IMR-90 (cell line): ENCODE measurements at regions not wholly inside any gene's neighbourhood (a gene's known extent, or its start where the extent isn't known, plus 50 kb on each side); places are given as distances from the start of the nearest gene placed in this dataset.

ENCODE experiments used
- ATAC-seq: fragments of 200-7000 bp; cut with Tn5 transposase; 2 replicates; pipeline ENCODE4 v1.9.1; 2020; ENCODE audit warnings: low read depth, mild to moderate bottlenecking, moderate library complexity
- BruUV-seq: library from RNA; stranded (reverse); fragments of 400-500 nt; replicated peaks from 2 replicates; lab custom pipeline; 2021; lab: Mats Ljungman, UMichigan
- CTCF ChIA-PET: fragments of 300-600 bp; formaldehyde crosslinking; extraction: SDS; loops from one replicate; lab custom pipeline; 2021; ENCODE audit warnings: antibody characterized with exemption; lab: Yijun Ruan, JAX
- POLR2A ChIA-PET: fragments of 300-600 bp; sonication (Branson Sonifier 250); formaldehyde crosslinking; loops from one replicate; lab custom pipeline; 2022; ENCODE audit warnings: antibody characterized with exemption; ENCODE audit not compliant: unreplicated experiment; lab: Charles Lee
- DNase-seq: peaks from one replicate; pipeline ENCODE4 v3.0.0; 2013
- H2AFZ ChIP-seq: replicated peaks from 2 replicates; pipeline ENCODE3; 2013; ENCODE audit warnings: low read length, mild to moderate bottlenecking; ENCODE audit not compliant: poor library complexity
- H2AK5ac ChIP-seq: 2 replicates; pipeline ENCODE4 v1.6.1; 2013; ENCODE audit warnings: low read depth, low read length, inconsistent platforms
- H2AK9ac ChIP-seq: replicated peaks from 2 replicates; pipeline ENCODE3; 2013; ENCODE audit warnings: mild to moderate bottlenecking, low read depth, low read length, moderate library complexity; ENCODE audit not compliant: poor library complexity
- H2BK120ac ChIP-seq: 2 replicates; pipeline ENCODE4 v1.6.1; 2013; ENCODE audit warnings: low read depth, low read length, inconsistent platforms
- H2BK15ac ChIP-seq: 3 replicates; pipeline ENCODE4 v1.6.1; 2013; ENCODE audit warnings: low read depth, low read length, inconsistent platforms
- H2BK20ac ChIP-seq: 2 replicates; pipeline ENCODE4 v1.6.1; 2013; ENCODE audit warnings: low read depth, mild to moderate bottlenecking, inconsistent platforms, low read length, moderate library complexity
- H2BK5ac ChIP-seq: 2 replicates; pipeline ENCODE4 v1.6.1; 2013; ENCODE audit warnings: mild to moderate bottlenecking, low read depth, low read length, inconsistent platforms; ENCODE audit not compliant: poor library complexity, severe bottlenecking
- H3K14ac ChIP-seq: replicated peaks from 2 replicates; pipeline ENCODE4 v1.6.1; 2013; ENCODE audit warnings: low read depth, low read length, inconsistent platforms
- H3K18ac ChIP-seq: 2 replicates; pipeline ENCODE4 v1.6.1; 2013; ENCODE audit warnings: low read depth, low read length, control low read depth
- H3K23ac ChIP-seq: 2 replicates; pipeline ENCODE4 v1.6.1; 2013; ENCODE audit warnings: low read depth, low read length, inconsistent platforms
- H3K27ac ChIP-seq: 2 replicates; pipeline ENCODE4 v1.5.1; 2013; ENCODE audit warnings: mild to moderate bottlenecking, control low read depth, low read length; ENCODE audit not compliant: insufficient read depth
- H3K27me3 ChIP-seq: 2 replicates; pipeline ENCODE4 v1.6.1; 2013; ENCODE audit warnings: low read length; ENCODE audit not compliant: control insufficient read depth, insufficient read depth
- H3K36me3 ChIP-seq: 2 replicates; pipeline ENCODE4 v1.6.1; 2013; ENCODE audit warnings: low read length, mixed read lengths; ENCODE audit not compliant: control insufficient read depth, insufficient read depth
- H3K4ac ChIP-seq: 2 replicates; pipeline ENCODE4 v1.6.1; 2013; ENCODE audit warnings: low read depth, low read length, inconsistent platforms
- H3K4me1 ChIP-seq: 2 replicates; pipeline ENCODE4 v1.6.1; 2013; ENCODE audit warnings: low read length, mixed read lengths; ENCODE audit not compliant: control insufficient read depth, insufficient read depth
- H3K4me2 ChIP-seq: 2 replicates; pipeline ENCODE4 v1.6.1; 2013; ENCODE audit warnings: low read depth, mild to moderate bottlenecking, control low read depth, low read length, moderate library complexity
- H3K4me3 ChIP-seq: 2 replicates; pipeline ENCODE4 v1.5.1; 2013; ENCODE audit warnings: low read depth, mild to moderate bottlenecking, control low read depth, low read length, moderate library complexity; ENCODE audit not compliant: insufficient read depth
- H3K56ac ChIP-seq: 2 replicates; pipeline ENCODE4 v1.6.1; 2013; ENCODE audit warnings: low read length, inconsistent platforms; ENCODE audit not compliant: insufficient read depth; ENCODE audit errors: extremely low read depth
- H3K79me1 ChIP-seq, 2 experiments: 2 replicates each; pipeline ENCODE4 v1.6.1; 2013; ENCODE audit warnings: low read length in 2 of 2, inconsistent platforms in 1 of 2, low read depth in 1 of 2
- H3K9ac ChIP-seq: 2 replicates; pipeline ENCODE4 v1.6.1; 2013; ENCODE audit warnings: low read depth, low read length, control low read depth
- H3K9me1 ChIP-seq: 2 replicates; pipeline ENCODE4 v1.6.1; 2013; ENCODE audit warnings: low read length, inconsistent platforms; ENCODE audit not compliant: insufficient read depth
- H3K9me3 ChIP-seq: 2 replicates; pipeline ENCODE4 v1.6.1; 2013; ENCODE audit warnings: low read length; ENCODE audit not compliant: control insufficient read depth, insufficient read depth
- H4K20me1 ChIP-seq: 2 replicates; pipeline ENCODE4 v1.6.1; 2013; ENCODE audit warnings: low read length, inconsistent platforms; ENCODE audit not compliant: insufficient read depth
- H4K5ac ChIP-seq: 2 replicates; pipeline ENCODE4 v1.6.1; 2013; ENCODE audit warnings: mild to moderate bottlenecking, low read depth, low read length, control low read depth
- H4K8ac ChIP-seq, 2 experiments: 2 replicates each; pipeline ENCODE4 v1.6.1; 2013; ENCODE audit warnings: low read depth in 2 of 2, low read length in 2 of 2, control low read depth in 1 of 2, inconsistent platforms in 1 of 2
- H4K91ac ChIP-seq: 2 replicates; pipeline ENCODE4 v1.6.1; 2013; ENCODE audit warnings: low read depth, low read length, inconsistent platforms; ENCODE audit not compliant: insufficient read depth
- BHLHE40 ChIP-seq: fragments of 150-350 bp; IDR thresholded peaks from 2 replicates; pipeline ENCODE4 v1.6.1; 2016; ENCODE audit warnings: mild to moderate bottlenecking, low read depth, low read length
- POLR2A ChIP-seq: IDR thresholded peaks from 2 replicates; pipeline ENCODE4 v1.6.1; 2012; ENCODE audit warnings: mild to moderate bottlenecking, low read depth, low read length
- SMC3 ChIP-seq: fragments of 150-350 bp; IDR thresholded peaks from 2 replicates; pipeline ENCODE4 v1.6.1; 2016; ENCODE audit warnings: low read depth, mild to moderate bottlenecking, antibody characterized with exemption, low read length, moderate library complexity
- WGBS, 2 experiments: methylation state at CpG; one replicate each; pipeline versions ENCODE4 v1.1.5 to v1.1.7; 2013; ENCODE audit warnings: missing lambda C conversion rate in 2 of 2; ENCODE audit not compliant: insufficient read length in 1 of 2; ENCODE audit errors: extremely low coverage in 2 of 2; 5-methylcytosine and 5-hydroxymethylcytosine counted together
- dilution Hi-C: fragments of 300-500 bp; cut with HindIII; formaldehyde crosslinking; loops from one replicate; pipeline ENCODE4 v1.14.3; 2018; ENCODE audit warnings: low sequenced_read_pairs; ENCODE audit not compliant: unreplicated experiment
- in situ Hi-C: fragments of 300-500 bp; cut with MboI; formaldehyde crosslinking; loops from 3 replicates; pipeline ENCODE4 v1.14.3; 2019; ENCODE audit warnings: low sequenced_read_pairs, inconsistent platforms, mixed read lengths
- intact Hi-C: fragments of 100-400 bp; cut with micrococcal nuclease; formaldehyde crosslinking; loops from 2 replicates; pipeline ENCODE4 v1.10.0; 2022

DNA sequence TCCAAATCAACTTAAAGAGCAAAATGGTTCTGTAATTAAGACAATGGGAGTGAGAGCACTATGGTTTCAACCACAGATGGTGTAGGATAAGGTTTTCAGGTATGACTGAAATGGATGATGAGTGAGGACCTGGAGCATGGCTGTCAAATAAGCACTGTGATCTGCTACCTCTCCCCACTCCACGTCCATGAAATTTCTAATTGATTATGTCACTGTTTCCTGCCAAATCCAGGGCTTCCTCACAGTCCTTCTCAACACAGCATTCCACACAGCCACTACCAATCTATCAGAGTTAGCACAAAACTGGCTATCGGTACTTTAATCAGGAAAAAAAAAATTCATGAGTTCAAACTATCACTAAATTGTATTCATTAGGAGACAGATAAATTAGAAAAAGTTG lies 420.4 kb upstream of the WWC1 start:
- H2BK20ac ChIP-seq = no peak overlapping the region
- no peak overlapping the region for H4K5ac ChIP-seq
- DNase-seq (no peak), ATAC-seq (no peak)
- intact Hi-C loops = no loop called here
- H3K23ac ChIP-seq = no peak overlapping the region
- no CpG with 5 or more reads among the region's 2 CpGs for WGBS, 2 experiments
- in situ Hi-C loops = no loop called here
- no peak overlapping the region for H2AK9ac ChIP-seq
- H3K79me1 ChIP-seq = no peaks in the 10 kb centered on the region
- no peak overlapping the region for H3K18ac ChIP-seq
- ChIA-PET CTCF (no interaction called here), POLR2A (no interaction called here)
- H3K14ac ChIP-seq = no peak overlapping the region
- no peaks in the 10 kb centered on the region for H3K36me3 ChIP-seq
- no peak overlapping the region for H4K91ac ChIP-seq
- H4K8ac ChIP-seq = no peak overlapping the region
- no peaks in the 10 kb centered on the region for H4K20me1 ChIP-seq
- no peak overlapping the region for H3K27ac ChIP-seq
- no peaks in the 10 kb centered on the region for H3K9me1 ChIP-seq
- no peak overlapping the region for H3K4me2 ChIP-seq
- H3K27me3 ChIP-seq = no peaks in the 10 kb centered on the region
- H3K4ac ChIP-seq = no peak overlapping the region
- H2AFZ ChIP-seq = no peak overlapping the region
- no peak overlapping the region for H2BK5ac ChIP-seq
- H3K9ac ChIP-seq = no peak overlapping the region
- no peaks in the 10 kb centered on the region for H3K4me1 ChIP-seq
- no peak overlapping the region for H2BK15ac ChIP-seq
- BruUV-seq = no TSS peak
- dilution Hi-C loops = no loop called here
- no peak overlapping the region for H3K56ac ChIP-seq
- no peak overlapping the region for H3K4me3 ChIP-seq
- no peaks in the 10 kb centered on the region; the same call in 1 of the 2 replicates for H3K9me3 ChIP-seq
- TF ChIP-seq SMC3 (no peak), POLR2A (no peak), BHLHE40 (no peak)
- H2AK5ac ChIP-seq = no peak overlapping the region
- no peak overlapping the region for H2BK120ac ChIP-seq
